Naive B cell (primary cell): ENCODE measurements at regions not wholly inside any gene's neighbourhood (a gene's known extent, or its start where the extent isn't known, plus 50 kb on each side); places are given as distances from the start of the nearest gene placed in this dataset.
A peak's percentile ranks its signal among the peaks of the same experiment; 100 is the strongest.

ENCODE experiments used
- ATAC-seq, 2 donors: fragments of 150-1000 bp; cut with Tn5 transposase; 2 replicates each; pipeline ENCODE4 v1.10.0; 2021; ENCODE audit warnings: low read depth in 2 of 2, mild to moderate bottlenecking in 2 of 2, moderate library complexity in 2 of 2
- DNase-seq: peaks from one replicate; pipeline ENCODE4 v3.0.0; 2022
- H3K27ac Mint-ChIP-seq, 6 donors: one replicate each; pipeline ENCODE4 v1.8.0; 2020 to 2022; ENCODE audit warnings: mild to moderate bottlenecking in 6 of 6, mixed read lengths in 6 of 6, moderate library complexity in 5 of 6, inconsistent platforms in 2 of 6
- H3K27me3 Mint-ChIP-seq, 3 donors: one replicate each; pipeline ENCODE4 v1.8.0; 2021 to 2022; ENCODE audit warnings: mixed read lengths in 3 of 3, mild to moderate bottlenecking in 1 of 3
- H3K36me3 Mint-ChIP-seq, 2 donors: one replicate each; pipeline ENCODE4 v1.8.0; 2020 to 2022; ENCODE audit warnings: mixed read lengths in 2 of 2, inconsistent platforms in 1 of 2, mild to moderate bottlenecking in 1 of 2
- H3K4me1 Mint-ChIP-seq, 3 donors: one replicate each; pipeline ENCODE4 v1.8.0; 2020 to 2022; ENCODE audit warnings: mixed read lengths in 3 of 3, inconsistent platforms in 1 of 3, mild to moderate bottlenecking in 1 of 3, moderate library complexity in 1 of 3
- H3K4me3 Mint-ChIP-seq, 8 donors: one replicate each; pipeline ENCODE4 v1.8.0; 2020 to 2022; ENCODE audit warnings: mild to moderate bottlenecking in 8 of 8, mixed read lengths in 8 of 8, moderate library complexity in 8 of 8, inconsistent platforms in 2 of 8
- H3K9me3 Mint-ChIP-seq, 7 donors: one replicate each; pipeline ENCODE4 v1.8.0; 2020 to 2022; ENCODE audit warnings: mixed read lengths in 7 of 7, mild to moderate bottlenecking in 5 of 7, inconsistent platforms in 2 of 7, moderate library complexity in 1 of 7

DNA sequence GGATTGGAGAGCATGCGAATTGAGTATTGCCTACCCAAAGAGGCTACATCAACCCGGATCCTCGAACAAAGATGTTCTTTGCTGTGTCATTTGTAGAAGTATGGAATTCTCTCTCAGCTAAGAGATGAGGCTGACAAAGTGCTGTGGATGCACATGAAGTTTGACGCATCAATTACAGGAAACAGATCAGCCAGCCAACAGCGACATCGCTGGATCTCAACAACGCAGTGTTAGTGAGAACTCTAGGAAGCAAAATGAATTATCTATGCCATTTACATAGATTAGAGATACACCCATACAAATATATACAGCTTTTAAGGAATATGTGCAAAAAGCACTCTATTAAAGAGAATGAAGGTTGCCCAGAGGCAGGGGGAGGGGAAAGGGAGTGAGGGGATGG, 160.6 kb upstream of the RGMA start:
- ATAC-seq = no peak
- no peak overlapping the region for H3K27ac Mint-ChIP-seq
- DNase-seq = no peak
- H3K9me3 Mint-ChIP-seq = no peaks in the 10 kb centered on the region
- no peaks in the 10 kb centered on the region for H3K4me1 Mint-ChIP-seq
- no peak overlapping the region for H3K4me3 Mint-ChIP-seq
- no peaks in the 10 kb centered on the region for H3K36me3 Mint-ChIP-seq
- no peaks in the 10 kb centered on the region for H3K27me3 Mint-ChIP-seq

DNA sequence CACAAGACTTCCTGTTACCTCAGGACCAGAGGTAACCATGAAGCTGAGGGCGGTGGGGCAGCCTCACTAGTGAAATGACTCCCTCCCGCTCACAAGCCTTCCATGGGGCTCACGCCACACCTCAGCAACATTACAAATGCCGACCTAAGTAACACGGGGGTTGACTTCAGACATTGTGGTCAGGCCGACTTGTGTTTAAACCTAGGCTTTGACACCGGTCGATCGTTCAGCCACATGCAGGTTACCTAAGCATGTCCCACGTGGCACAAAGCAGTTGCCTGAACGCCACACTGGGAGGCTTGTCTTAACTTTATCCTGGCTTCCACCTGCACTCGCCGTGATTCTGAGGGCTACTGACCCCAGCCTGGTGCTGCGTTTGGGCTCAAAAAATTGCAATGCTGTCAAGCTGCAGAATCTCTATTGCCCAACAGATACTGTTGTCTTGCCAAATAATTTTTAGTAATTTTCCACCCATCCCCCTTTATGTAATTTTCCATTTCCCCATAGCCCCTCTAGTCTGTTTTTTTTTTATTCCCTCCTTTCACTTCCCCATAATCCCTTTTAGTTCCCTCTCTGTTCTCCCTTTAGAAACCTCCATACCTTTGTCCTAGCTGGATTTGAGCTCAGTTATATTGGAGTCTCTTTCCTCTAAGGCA, 158.6 kb upstream of the RGMA start:
- Mint-ChIP-seq H3K9me3 (no peaks in the 10 kb centered on the region), H3K4me1 (no peaks in the 10 kb centered on the region), H3K27me3 (no peaks in the 10 kb centered on the region), H3K36me3 (no peaks in the 10 kb centered on the region), H3K27ac (no peak overlapping the region), H3K4me3 (no peak overlapping the region)
- ATAC-seq (no peak), DNase-seq (no peak)

GRCh38 chr15:93246266-93247242, 157.5 kb upstream of the RGMA start:
- DNase-seq (no peak), ATAC-seq (no peak)
- Mint-ChIP-seq H3K27me3 (no peaks in the 10 kb centered on the region), H3K4me1 (no peaks in the 10 kb centered on the region), H3K4me3 (no peak overlapping the region), H3K36me3 (no peaks in the 10 kb centered on the region), H3K27ac (no peak overlapping the region), H3K9me3 (no peaks in the 10 kb centered on the region)

- ATAC-seq (no peak), DNase-seq (no peak)
- H3K4me1 Mint-ChIP-seq = no peaks in the 10 kb centered on the region
- H3K27ac Mint-ChIP-seq = no peak overlapping the region
- H3K4me3 Mint-ChIP-seq = no peak overlapping the region
- no peaks in the 10 kb centered on the region for H3K27me3 Mint-ChIP-seq
- no peaks in the 10 kb centered on the region for H3K36me3 Mint-ChIP-seq
- no peaks in the 10 kb centered on the region for H3K9me3 Mint-ChIP-seq
These were observed 156.6 kb upstream of the RGMA start for GRCh38 chr15:93245661-93246042.

DNA sequence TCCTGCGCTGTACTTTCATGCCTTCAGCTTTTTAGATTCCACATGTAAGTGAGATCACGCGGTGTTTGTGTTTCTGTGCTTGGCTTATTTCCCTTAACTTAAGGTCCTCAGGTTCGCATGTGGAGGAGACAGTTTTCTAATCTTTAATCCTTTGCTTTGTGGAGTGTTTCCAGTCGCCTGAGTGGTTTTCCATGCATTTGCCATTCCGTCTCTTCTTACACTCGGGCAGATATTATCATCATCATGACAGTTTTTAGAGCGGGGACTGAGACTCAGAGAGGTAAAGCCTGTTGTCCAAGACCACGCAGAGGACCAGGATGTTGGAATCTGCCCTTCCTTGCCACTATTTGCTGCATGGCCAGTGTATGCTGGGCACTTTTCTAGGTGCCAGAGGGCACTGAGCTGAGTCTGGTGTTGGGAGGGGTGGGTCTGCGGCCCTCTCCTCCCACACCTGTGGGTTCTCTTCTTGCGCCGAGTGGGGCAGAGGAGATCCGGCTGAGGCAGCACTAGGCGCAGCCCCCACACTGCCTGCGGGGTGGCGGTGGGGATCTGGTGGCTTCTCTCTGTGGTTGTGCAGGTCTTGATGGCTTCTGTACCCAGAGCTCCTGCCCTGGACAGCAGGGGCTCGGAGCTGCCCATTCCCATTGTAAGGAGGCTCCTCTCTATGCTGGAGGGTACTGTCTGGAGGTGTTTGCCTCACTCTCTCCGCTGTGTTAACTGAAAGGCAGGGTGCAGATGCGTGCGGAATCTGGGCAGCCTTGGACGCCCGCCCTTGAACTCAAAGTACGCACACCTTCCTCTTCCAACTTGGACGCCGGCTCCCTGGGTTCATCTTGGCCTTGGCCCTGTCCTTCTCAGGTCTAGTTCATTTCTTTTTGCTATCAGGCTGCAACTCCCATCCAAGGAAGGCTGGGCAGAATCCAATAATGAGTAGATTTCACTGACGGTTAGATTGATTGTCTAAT, 156.0 kb upstream of the RGMA start:
- Mint-ChIP-seq H3K27ac (peak overlapping the region in 1 of 6 donors; percentile 19), H3K27me3 (no peaks in the 10 kb centered on the region), H3K4me3 (peak overlapping the region in 1 of 8 donors; percentile 57), H3K4me1 (no peaks in the 10 kb centered on the region), H3K9me3 (no peaks in the 10 kb centered on the region), H3K36me3 (no peaks in the 10 kb centered on the region)
- DNase-seq (no peak), ATAC-seq (no peak)

- Mint-ChIP-seq H3K9me3 (peaks cover 0 to 7% (median 0%) of the 10 kb centered on the region in 7 donors), H3K27me3 (no peaks in the 10 kb centered on the region), H3K36me3 (peaks cover 0 to under 1% of the 10 kb centered on the region in 2 donors), H3K27ac (no peak overlapping the region), H3K4me1 (no peaks in the 10 kb centered on the region), H3K4me3 (no peak overlapping the region)
- DNase-seq (no peak), ATAC-seq (no peak)
These were observed 154.6 kb upstream of the RGMA start for GRCh38 chr15:93243573-93243972.

- Mint-ChIP-seq H3K36me3 (peaks cover 0 to 5% of the 10 kb centered on the region in 2 donors), H3K4me3 (no peak overlapping the region), H3K4me1 (no peaks in the 10 kb centered on the region), H3K9me3 (peaks cover 0 to 18% (median 1%) of the 10 kb centered on the region in 7 donors), H3K27me3 (no peaks in the 10 kb centered on the region), H3K27ac (no peak overlapping the region)
- ATAC-seq (no peak), DNase-seq (no peak)
These were observed 152.9 kb upstream of the RGMA start for GRCh38 chr15:93241696-93242585.

DNA sequence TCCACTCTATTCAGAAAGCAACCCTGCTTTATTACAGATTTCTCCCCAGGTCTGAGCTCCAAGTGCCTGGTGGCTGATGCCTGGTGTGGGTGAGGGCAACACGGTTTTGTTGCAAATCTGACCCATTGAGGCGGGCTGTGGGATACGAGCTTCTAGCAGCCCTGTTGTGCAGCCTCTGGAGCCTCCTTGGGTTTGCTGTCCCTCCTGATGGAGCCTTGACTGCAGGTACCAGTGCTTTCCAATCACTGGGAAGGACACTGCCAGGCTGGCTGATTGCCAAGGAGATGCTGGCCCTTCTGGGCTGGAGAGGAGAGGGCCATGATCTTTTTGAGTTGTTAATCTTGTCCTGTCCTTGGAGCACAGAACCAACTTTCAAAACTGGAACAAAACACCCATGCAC, 151.0 kb upstream of the RGMA start:
- no peak overlapping the region for H3K4me3 Mint-ChIP-seq
- ATAC-seq (no peak), DNase-seq (no peak)
- peaks cover 0 to 18% (median 1%) of the 10 kb centered on the region in 7 donors for H3K9me3 Mint-ChIP-seq
- H3K27ac Mint-ChIP-seq = peak overlapping the region in 1 of 6 donors; percentile 23
- peaks cover 0 to 5% of the 10 kb centered on the region in 2 donors for H3K36me3 Mint-ChIP-seq
- H3K27me3 Mint-ChIP-seq = peaks cover 0 to 4% (median 0%) of the 10 kb centered on the region in 3 donors
- peaks cover 0 to 4% (median 0%) of the 10 kb centered on the region in 3 donors for H3K4me1 Mint-ChIP-seq

- no peak for DNase-seq
- peaks cover 0 to 5% of the 10 kb centered on the region in 2 donors for H3K36me3 Mint-ChIP-seq
- H3K4me1 Mint-ChIP-seq = peaks cover 0 to 4% (median 0%) of the 10 kb centered on the region in 3 donors
- no peak overlapping the region for H3K4me3 Mint-ChIP-seq
- peaks cover 0 to 5% (median 0%) of the 10 kb centered on the region in 3 donors for H3K27me3 Mint-ChIP-seq
- ATAC-seq = no peak
- H3K27ac Mint-ChIP-seq = peak overlapping the region in 1 of 6 donors; percentile 23
- H3K9me3 Mint-ChIP-seq = peaks cover 0 to 18% (median 1%) of the 10 kb centered on the region in 7 donors
These were observed 150.6 kb upstream of the RGMA start for GRCh38 chr15:93239591-93239990.

- Mint-ChIP-seq H3K27ac (no peak overlapping the region), H3K4me1 (peaks cover 0 to 4% (median 0%) of the 10 kb centered on the region in 3 donors), H3K36me3 (peaks cover 0 to 5% of the 10 kb centered on the region in 2 donors), H3K4me3 (no peak overlapping the region), H3K9me3 (peaks cover 0 to 18% (median 1%) of the 10 kb centered on the region in 7 donors), H3K27me3 (peaks cover 0 to 5% (median 5%) of the 10 kb centered on the region in 3 donors)
- ATAC-seq = no peak
- no peak for DNase-seq
These were observed 149.6 kb upstream of the RGMA start for GRCh38 chr15:93238641-93239040.

GRCh38 chr15:93235926-93236780, 147.1 kb upstream of the RGMA start:
- no peak for ATAC-seq
- peak overlapping the region in 5 of 8 donors; percentile 17 to 71 (median 47) for H3K4me3 Mint-ChIP-seq
- peak overlapping the region in 1 of 6 donors; percentile 82 for H3K27ac Mint-ChIP-seq
- H3K4me1 Mint-ChIP-seq = peaks cover 0 to 4% (median 0%) of the 10 kb centered on the region in 3 donors
- peaks cover 0 to 5% of the 10 kb centered on the region in 2 donors for H3K36me3 Mint-ChIP-seq
- H3K9me3 Mint-ChIP-seq = peaks cover 0 to 18% (median 1%) of the 10 kb centered on the region in 7 donors
- DNase-seq = no peak
- peaks cover 5 to 12% (median 8%) of the 10 kb centered on the region in 3 donors for H3K27me3 Mint-ChIP-seq
